PFSK-1 (cell line): ENCODE measurements at regions not wholly inside any gene's neighbourhood (a gene's known extent, or its start where the extent isn't known, plus 50 kb on each side); places are given as distances from the start of the nearest gene placed in this dataset.

ENCODE experiments used
- FOXP2 ChIP-seq: optimal IDR thresholded peaks from 2 replicates; pipeline ENCODE3; 2011; ENCODE audit warnings: borderline replicate concordance, control low read depth, inconsistent platforms; ENCODE audit not compliant: insufficient read depth; ENCODE audit errors: extremely low read length, extremely low read depth
- POLR2AphosphoS5 ChIP-seq: IDR thresholded peaks from 2 replicates; pipeline ENCODE4 v1.6.1; 2012; ENCODE audit warnings: low read depth, mild to moderate bottlenecking, control low read depth, low read length, moderate library complexity
- SIN3A ChIP-seq: IDR thresholded peaks from 2 replicates; pipeline ENCODE4 v1.6.1; 2012; ENCODE audit warnings: mild to moderate bottlenecking, low read length, moderate library complexity, borderline replicate concordance; ENCODE audit not compliant: insufficient read depth
- TAF1 ChIP-seq: IDR thresholded peaks from 2 replicates; pipeline ENCODE4 v1.6.1; 2012; ENCODE audit warnings: low read length, control low read depth, borderline replicate concordance; ENCODE audit not compliant: insufficient read depth
- TF ChIP-seq, protein P1 (sequence below), 2 experiments: IDR thresholded peaks; 2 replicates each; pipeline versions ENCODE4 v1.6.1 to v1.8.0; 2011 to 2012; ENCODE audit warnings: low read depth in 2 of 2, low read length in 2 of 2, control low read depth in 1 of 2, inconsistent platforms in 1 of 2, mild to moderate bottlenecking in 1 of 2, moderate library complexity in 1 of 2; ENCODE audit not compliant: insufficient read depth in 1 of 2

DNA sequence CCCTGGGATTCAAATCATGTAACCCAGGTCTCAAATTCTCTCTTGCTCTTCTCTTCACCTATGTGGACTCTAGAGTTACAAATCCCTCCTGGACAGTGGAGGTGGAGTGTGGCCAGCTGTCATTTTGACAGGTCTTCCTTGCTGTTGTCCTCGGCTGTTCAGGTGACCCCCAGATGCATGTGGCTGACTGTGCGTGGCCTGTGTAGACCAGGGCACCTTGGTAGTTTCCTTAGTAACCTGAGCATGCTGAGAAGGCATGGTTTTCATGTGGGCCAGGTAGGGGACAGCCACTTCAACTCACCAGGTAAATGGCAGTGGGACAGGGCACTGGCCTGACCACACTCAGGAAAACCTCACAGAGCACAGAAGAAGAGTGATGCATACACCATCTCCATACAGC is 155.0 kb upstream of the TSHZ3 start:
- TF ChIP-seq FOXP2 = no peak
- TF ChIP-seq POLR2AphosphoS5 = no peak
- TF ChIP-seq TAF1 = no peak
- no peak for TF ChIP-seq SIN3A
- TF ChIP-seq, protein P1, sequence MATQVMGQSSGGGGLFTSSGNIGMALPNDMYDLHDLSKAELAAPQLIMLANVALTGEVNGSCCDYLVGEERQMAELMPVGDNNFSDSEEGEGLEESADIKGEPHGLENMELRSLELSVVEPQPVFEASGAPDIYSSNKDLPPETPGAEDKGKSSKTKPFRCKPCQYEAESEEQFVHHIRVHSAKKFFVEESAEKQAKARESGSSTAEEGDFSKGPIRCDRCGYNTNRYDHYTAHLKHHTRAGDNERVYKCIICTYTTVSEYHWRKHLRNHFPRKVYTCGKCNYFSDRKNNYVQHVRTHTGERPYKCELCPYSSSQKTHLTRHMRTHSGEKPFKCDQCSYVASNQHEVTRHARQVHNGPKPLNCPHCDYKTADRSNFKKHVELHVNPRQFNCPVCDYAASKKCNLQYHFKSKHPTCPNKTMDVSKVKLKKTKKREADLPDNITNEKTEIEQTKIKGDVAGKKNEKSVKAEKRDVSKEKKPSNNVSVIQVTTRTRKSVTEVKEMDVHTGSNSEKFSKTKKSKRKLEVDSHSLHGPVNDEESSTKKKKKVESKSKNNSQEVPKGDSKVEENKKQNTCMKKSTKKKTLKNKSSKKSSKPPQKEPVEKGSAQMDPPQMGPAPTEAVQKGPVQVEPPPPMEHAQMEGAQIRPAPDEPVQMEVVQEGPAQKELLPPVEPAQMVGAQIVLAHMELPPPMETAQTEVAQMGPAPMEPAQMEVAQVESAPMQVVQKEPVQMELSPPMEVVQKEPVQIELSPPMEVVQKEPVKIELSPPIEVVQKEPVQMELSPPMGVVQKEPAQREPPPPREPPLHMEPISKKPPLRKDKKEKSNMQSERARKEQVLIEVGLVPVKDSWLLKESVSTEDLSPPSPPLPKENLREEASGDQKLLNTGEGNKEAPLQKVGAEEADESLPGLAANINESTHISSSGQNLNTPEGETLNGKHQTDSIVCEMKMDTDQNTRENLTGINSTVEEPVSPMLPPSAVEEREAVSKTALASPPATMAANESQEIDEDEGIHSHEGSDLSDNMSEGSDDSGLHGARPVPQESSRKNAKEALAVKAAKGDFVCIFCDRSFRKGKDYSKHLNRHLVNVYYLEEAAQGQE (IDR thresholded peaks at IDR 0.05; ENCODE audit: insufficient read depth in 1 of 2, low read depth in 2 of 2, low read length in 2 of 2) = no peak

DNA sequence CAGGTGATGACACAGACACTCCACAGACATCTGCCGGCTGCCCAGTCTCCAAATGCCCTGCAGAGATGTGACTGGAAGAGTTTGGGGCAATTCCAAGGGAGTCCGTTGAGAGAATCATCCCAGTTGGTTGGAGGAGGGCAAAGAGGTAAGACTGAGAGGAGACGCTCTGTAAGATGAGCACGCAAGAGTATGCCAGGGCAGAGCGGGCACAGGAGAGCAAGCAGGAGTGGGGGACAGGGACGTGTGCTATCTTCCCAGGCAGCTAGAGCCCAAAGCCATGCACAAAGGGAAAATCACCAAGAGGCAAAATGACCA is 156.3 kb upstream of the TSHZ3 start:
- TF ChIP-seq, protein P1 (IDR thresholded peaks at IDR 0.05; ENCODE audit: insufficient read depth in 1 of 2, low read depth in 2 of 2, low read length in 2 of 2) = no peak
- TF ChIP-seq POLR2AphosphoS5 = no peak
- no peak for TF ChIP-seq FOXP2
- TF ChIP-seq TAF1 = no peak
- no peak for TF ChIP-seq SIN3A

DNA sequence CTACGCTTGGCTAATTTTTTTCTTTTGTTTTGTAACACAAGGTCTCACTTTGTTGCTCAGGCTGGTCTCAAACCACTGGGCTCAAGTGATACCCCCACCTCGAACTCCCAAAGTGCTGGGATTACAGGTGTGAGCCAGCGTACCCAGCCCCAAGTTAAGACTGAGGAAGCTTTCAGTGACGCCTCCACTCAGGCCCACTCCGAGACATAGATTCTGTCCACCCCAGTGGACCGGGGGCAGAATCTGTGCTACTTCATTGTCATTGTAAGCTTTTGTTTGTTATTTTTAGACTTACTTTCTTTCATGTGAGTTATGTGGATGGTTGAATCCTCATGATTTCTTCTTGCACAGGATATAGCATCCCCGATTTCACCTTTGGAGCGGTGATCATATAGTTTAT is 156.9 kb upstream of the TSHZ3 start:
- TF ChIP-seq SIN3A (no peak), POLR2AphosphoS5 (no peak), TAF1 (no peak), FOXP2 (no peak)
- TF ChIP-seq, protein P1 (IDR thresholded peaks at IDR 0.05; ENCODE audit: insufficient read depth in 1 of 2, low read depth in 2 of 2, low read length in 2 of 2) = no peak

DNA sequence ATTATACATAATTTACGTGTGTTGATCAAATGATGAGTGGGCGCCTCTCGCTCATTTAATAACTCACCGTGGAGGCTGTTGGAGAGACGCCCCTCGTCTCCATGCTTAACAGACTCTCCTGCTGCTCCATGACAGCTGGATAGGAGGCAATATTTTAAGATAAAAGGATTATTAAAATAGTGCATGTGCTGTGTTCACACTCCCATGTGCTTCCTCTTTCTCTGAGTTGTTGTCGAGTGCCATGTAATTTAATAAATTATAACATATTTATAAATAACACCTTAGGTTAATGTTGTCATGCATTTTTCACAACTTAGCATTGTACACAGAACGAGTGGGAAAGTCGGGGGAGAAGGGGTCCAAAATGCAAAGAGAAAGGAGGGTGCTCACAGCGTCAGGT is 161.4 kb upstream of the TSHZ3 start:
- no peak for TF ChIP-seq POLR2AphosphoS5
- no peak for TF ChIP-seq SIN3A
- TF ChIP-seq TAF1 = no peak
- no peak for TF ChIP-seq FOXP2
- TF ChIP-seq, protein P1 (IDR thresholded peaks at IDR 0.05; ENCODE audit: insufficient read depth in 1 of 2, low read depth in 2 of 2, low read length in 2 of 2) = no peak

DNA sequence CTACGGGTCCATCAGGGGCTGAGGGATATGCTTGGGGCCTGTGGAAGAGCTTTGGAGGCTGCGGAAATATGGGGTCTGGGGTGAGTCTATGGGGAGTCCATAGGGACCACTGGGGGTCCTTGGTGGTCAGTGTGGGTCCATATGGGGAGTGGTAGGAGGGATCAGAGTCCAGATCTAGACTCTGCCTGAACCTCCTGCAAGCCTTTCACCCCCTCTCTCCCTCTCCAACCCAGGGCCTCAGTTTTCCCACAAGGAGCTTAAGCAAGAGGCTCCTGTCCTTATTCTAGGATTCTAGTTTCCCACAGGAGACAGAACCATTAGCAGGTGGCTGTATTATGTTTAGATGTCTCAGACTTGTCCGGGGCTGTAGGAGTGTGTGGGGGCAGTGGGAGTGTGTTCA is 161.9 kb upstream of the TSHZ3 start:
- TF ChIP-seq FOXP2 = no peak
